HG02588 (cell line): ENCODE measurements at regions not wholly inside any gene's neighbourhood (a gene's known extent, or its start where the extent isn't known, plus 50 kb on each side); places are given as distances from the start of the nearest gene placed in this dataset.
"Not testable (repeated sequence)": the region's sequence is repeated elsewhere in the genome, so short reads cannot be mapped to it uniquely, and the experiment has no call there.

Source experiments
- ATAC-seq: cut with Tn5 transposase; IDR thresholded peaks from one replicate; pipeline ENCODE4 v1.9.1; 2021; ENCODE audit warnings: mild to moderate bottlenecking, moderate library complexity; ENCODE audit not compliant: unreplicated experiment

DNA sequence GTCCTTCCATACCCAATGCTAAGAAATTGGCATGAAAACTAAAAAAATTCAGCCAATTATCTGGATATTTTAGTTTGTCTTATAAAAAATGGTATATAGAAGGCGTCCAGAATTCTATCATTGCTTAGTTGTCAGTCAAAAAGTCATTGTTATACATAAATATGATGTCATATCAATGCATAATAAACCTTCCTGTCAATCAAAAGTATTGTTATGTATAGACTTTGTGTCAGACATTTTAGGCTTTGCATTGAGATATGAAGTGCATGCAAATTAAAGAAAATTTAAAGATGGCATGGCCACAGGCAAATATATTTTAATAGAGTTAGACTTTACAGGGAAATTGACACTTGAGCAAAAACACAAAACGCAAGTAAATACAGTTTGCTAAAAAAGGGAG, 173.4 kb upstream of the FANCL start:
- ATAC-seq = no peak

DNA sequence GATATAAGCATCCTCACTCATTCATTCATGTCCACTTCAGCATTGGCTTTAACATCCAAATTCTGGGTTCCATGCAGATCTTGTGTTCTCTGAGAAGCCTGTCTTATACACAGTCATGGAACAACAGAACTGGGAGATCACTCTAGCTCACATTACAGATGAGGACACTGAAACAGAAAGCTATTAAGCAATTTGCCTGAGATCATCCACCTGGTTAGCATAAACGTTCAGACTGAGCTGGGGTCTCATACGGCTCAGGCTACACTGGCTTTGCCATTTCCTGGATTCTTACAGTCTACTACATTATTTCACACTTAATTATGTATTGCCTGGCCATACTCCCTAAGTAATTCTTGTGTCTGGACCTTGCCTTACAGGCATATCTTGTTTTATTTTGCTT, 169.4 kb upstream of the FANCL start:
- no peak for ATAC-seq

- ATAC-seq = no peak
Measured at GRCh38 chr2:58407487-58407886, 166.4 kb upstream of the FANCL start.

DNA sequence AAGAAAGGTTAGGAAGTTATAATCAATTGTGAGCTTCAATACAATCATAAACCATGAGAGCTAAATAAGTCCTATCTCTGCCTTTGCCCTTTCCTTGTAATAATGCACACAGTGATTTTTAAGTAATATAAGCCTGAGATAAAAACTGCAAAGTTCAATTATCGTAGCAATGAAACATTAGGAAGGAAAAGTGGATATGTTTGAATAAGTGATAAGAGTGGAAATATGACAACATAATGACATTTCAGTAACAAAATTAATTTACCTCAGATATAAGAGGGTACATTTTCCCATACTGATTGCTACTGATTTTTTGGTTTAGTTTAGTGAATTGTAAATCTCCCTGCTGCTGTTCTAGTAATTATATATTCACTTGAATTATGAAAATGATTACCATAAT, 164.2 kb upstream of the FANCL start:
- no peak for ATAC-seq

DNA sequence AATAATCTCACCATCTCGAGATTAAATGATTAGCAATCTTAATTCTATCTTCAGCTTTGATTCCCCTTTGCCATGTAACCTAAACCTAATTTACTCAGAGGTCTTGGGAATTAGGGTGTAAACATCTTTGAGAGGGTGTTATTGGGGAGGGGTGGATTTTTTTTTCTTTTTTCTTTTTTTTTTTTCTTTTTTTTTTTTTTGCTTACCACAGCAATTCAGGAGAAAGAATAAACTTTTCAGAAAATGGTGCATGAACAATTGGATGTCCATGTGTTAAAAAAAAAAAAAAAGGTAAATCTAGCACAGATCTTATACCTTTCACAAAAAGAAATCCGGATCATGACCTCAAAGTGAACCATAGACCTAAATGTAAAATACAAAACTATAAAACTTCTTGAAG, 160.8 kb upstream of the FANCL start:
- ATAC-seq = no peak

GRCh38 chr2:58398406-58398805, 157.3 kb upstream of the FANCL start:
- ATAC-seq = no peak

DNA sequence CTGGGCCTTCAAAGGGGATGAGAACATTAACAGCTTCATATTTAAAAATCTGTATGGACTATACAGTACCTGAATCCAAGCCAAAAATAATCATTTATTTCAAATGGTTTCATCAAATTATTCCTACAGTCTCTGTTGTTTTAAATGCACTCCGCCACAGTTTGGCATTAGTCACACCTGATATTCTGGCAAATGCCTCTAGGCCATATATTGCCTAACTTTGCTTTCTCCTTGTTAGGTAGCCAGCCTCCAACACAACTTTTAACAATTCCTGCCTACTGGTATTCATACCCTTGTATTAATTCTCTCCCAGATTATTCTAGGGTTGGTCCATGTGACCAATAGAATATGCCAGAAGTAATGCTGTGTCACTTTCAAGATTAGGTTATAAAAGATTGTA, 146.6 kb upstream of the FANCL start:
- ATAC-seq = no peak

DNA sequence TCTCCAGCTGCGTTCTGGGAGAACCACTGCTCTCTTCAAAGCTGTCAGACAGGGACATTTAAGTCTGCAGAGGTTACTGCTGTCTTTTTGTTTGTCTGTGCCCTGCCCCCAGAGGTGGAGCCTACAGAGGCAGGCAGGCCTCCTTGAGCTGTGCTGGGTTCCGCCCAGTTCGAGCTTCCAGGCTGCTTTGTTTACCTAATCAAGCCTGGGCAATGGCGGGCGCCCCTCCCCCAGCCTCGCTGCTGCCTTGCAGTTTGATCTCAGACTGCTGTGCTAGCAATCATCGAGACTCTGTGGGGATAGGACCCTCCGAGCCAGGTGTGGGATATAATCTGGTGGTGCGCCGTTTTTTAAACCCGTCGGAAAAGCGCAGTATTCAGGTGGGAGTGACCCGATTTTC, 145.8 kb upstream of the FANCL start:
- ATAC-seq = not testable (repeated sequence)

- no peak for ATAC-seq
Measured at GRCh38 chr2:58378152-58378551, 137.0 kb upstream of the FANCL start.

DNA sequence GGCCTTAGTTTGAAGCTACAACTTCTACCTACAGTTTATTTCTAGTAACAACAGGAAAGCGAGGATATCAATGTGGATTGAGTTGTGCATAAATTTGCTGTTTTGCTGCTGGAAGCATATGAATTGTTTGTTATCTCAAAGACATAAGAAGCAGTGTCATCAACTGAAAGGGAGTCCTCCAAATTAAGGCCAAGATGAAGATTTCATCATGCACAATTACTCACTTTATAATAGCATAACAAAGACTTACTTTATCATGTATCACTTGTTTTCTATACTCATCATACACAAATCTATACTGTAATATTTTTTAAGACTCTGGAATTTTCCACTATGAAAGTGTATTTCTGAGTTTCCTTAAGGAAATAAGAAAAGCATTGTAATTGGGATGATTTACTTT, 136.1 kb upstream of the FANCL start:
- no peak for ATAC-seq

DNA sequence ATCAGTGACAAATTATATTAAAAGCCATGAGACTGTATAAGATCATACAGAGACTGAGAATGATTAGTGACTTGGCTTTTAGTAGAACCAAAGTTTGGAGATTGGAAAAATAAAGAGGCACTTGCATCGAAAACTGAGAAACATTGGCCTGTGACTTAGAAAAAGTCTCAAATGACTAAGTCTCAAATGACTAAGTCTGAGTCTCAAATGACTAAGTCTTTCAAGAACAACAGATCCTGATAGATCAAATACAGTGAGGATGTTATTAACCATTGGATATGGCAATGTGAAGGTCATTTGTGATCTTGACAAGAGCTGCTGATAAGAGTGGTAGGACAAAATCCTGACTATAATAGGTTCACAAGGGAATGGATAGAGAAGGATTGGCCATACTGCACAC, 135.5 kb upstream of the FANCL start:
- ATAC-seq = no peak

- ATAC-seq = no peak
Measured at GRCh38 chr2:58369594-58369993, 128.5 kb upstream of the FANCL start.

- ATAC-seq = no peak
Measured at GRCh38 chr2:58364098-58364497, 123.0 kb upstream of the FANCL start.

DNA sequence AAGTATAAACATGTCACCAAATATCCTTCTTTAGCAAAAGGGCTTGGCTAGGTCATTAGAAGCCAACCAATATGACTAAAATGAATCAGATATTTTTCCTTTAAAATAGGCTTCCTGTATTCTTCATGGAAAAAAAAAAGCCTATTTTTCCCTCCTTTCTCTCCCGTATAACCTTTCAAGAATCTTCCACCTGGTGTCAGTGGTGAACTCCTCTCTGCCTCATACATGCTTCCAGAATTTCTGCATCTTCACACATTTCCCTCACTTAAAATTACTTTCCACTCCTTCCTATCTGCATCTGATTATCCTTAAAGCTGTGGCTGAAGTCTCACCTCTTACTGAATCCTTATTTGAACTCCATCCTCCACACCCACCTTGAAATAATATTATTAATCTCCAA, 116.9 kb upstream of the FANCL start:
- ATAC-seq = no peak

GRCh38 chr2:58357521-58357920, 116.4 kb upstream of the FANCL start:
- no peak for ATAC-seq

- no peak for ATAC-seq
Measured at GRCh38 chr2:58354230-58354629, 113.1 kb upstream of the FANCL start.

DNA sequence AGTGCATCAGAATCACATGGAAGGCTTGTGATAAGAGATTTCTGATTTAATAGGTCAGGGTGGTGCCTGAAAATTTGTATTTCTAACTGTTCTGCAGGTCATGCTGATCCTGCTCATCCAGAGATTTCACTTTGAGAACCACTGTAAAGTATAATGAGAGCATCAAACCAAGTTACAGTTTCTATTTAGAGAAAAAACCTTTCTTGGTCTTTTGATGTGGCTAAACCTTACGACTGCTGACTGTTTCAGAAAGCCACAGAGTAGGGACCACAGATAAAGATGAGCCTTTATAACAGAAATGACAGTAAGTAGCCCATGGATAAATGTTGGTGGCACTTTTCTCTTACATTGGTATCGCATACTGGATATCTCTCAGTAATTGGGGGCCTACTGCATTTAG, 109.4 kb upstream of the FANCL start:
- peak; percentile 75 for ATAC-seq

- ATAC-seq = no peak
Measured at GRCh38 chr2:58347810-58348209, 106.7 kb upstream of the FANCL start.

DNA sequence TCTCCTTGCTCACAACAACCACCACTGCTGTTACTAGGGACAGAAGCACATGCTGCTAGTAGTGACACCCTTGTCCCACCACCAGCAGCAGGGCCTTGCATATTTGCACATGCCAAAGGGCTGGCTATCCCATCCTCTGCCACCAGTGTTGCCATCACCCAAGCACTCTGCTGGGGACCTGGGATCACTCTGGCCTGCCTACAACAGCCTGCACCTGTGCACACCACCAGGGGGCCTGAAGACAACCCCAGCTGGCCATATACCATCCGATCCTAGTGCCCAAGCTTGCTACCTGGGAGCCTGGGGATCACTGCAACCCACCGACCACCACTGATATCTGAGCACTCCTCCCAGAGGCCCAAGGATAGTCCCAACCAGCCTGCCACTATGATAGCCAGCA, 99.9 kb upstream of the FANCL start:
- ATAC-seq = no peak

DNA sequence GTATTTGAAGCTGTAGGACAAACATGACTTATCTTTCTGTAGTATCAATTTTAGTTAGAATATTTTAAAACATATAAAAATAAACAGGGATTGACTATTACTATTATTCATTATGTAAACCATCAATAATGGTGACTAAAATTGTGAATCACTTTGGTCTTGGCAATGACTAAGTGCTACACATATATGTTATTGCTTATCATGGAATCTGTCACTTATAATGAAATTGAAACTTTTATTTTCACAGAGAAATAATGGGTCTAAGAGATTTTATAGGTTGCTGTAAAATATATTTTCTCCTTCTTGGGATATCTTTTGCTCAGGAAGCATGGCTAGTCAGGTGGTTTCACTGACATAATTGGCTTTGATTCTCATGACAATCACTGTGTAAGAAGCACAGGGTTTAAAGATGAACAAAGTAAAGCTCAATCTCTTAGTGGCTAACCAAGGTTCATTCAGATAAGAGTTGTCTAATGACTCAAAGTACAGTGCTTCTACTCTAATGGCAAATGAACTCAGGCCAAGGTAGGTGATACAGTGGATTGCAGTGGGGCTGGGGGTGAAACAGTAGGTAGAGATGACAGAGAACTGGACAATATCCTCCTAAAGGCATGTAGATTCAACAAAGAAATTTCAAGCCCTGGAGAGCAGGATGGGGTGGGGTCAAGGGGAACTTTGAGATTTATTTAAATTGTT, 98.6 kb upstream of the FANCL start:
- ATAC-seq = no peak

DNA sequence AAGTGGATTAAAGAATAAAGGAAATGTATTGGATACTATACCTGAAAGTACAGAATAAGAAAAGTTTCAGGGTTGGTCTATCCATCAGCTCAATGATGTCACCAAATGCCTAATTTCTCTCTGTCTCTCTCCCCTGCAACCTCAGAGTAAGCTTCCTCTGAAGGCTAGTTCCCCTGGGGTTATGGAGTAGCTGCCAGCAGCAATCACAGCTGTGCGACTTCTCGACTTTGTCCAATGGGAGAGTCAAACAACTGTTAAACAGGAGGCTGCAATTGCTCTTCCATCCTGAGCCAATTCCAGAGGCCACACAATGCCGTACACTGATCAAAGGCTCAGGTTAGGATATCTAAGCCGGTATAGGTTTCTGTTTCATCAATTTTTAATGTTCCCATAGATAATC, 95.3 kb upstream of the FANCL start:
- ATAC-seq = no peak

DNA sequence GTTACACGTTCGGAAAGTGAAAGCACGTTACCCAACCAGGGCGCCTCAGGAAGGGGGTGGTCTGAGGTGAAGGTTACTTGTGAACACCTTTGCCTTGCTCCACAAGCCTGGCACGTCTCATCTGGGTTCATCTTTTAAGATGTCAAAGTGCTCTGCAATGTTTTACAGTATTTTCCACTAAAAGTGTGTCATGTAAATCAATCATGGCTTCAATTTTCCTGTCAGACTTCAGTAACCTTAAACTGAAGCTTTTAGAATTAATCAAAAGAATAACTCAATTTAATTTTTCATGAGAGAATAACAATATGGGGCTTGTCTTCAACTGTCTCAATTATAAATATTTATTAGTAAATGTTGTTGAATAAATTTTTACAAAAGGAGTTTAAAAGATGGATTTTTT, 93.3 kb upstream of the FANCL start:
- ATAC-seq = no peak

DNA sequence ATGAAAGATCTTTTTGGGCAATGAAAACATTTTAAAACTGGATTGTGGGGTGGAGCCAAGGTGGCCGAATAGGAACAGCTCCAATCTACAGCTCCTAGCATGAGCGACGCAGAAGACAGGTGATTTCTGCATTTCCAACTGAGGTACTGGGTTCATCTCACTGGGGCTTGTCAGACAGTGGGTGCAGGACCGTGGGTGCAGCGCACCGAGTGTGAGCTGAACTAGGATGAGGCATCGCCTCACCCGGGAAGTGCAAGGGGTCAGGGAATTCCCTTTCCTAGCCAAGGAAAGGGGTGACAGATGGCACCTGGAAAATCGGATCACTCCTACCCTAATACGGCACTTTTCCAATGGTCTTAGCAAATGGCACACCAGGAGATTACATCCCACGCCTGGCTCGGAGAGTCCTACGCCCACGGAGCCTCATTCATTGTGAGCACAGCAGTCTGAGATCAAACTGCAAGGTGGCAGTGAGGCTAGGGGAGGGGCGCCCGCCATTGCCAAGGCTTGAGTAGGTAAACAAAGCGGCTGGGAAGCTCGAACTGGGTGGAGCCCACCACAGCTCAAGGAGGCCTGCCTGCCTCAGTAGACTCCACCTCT, 84.3 kb upstream of the FANCL start:
- not testable (repeated sequence) for ATAC-seq
